GM23338 (cell line): ENCODE measurements at regions not wholly inside any gene's neighbourhood (a gene's known extent, or its start where the extent isn't known, plus 50 kb on each side); places are given as distances from the start of the nearest gene placed in this dataset.

Experiments used
- ATAC-seq: fragments of 200-7000 bp; cut with Tn5 transposase; 3 replicates; pipeline ENCODE4 v1.9.1; 2020
- DNase-seq: peaks from one replicate; pipeline ENCODE4 v3.0.0-alpha.2; 2015; ENCODE audit warnings: low spot score
- H2AFZ ChIP-seq: fragments of 200-600 bp; sonication (generic); 2 replicates; pipeline ENCODE4 v1.8.0; 2016; ENCODE audit warnings: antibody characterized with exemption, mild to moderate bottlenecking, moderate library complexity
- H3F3A ChIP-seq: fragments of 200-600 bp; sonication (generic); replicated peaks from 2 replicates; pipeline ENCODE4 v1.8.0; 2017; ENCODE audit warnings: antibody characterized with exemption, mixed run types, low read depth
- H3K27ac ChIP-seq: fragments of 200-600 bp; sonication (generic); 2 replicates; pipeline ENCODE4 v1.6.1; 2016; ENCODE audit warnings: low read depth
- H3K27me3 ChIP-seq: fragments of 200-600 bp; sonication (generic); 2 replicates; pipeline ENCODE4 v1.8.0; 2016; ENCODE audit warnings: mild to moderate bottlenecking, mixed run types, moderate library complexity; ENCODE audit not compliant: insufficient read depth
- H3K36me3 ChIP-seq: fragments of 200-600 bp; sonication (generic); 2 replicates; pipeline ENCODE4 v1.8.0; 2016; ENCODE audit warnings: mild to moderate bottlenecking; ENCODE audit not compliant: insufficient read depth
- H3K4me1 ChIP-seq: fragments of 200-600 bp; sonication (generic); 2 replicates; pipeline ENCODE4 v1.8.0; 2016; ENCODE audit warnings: mild to moderate bottlenecking, moderate library complexity; ENCODE audit not compliant: insufficient read depth
- H3K4me2 ChIP-seq: fragments of 200-600 bp; sonication (generic); 2 replicates; pipeline ENCODE4 v1.7.1; 2017; ENCODE audit warnings: mixed run types
- H3K4me3 ChIP-seq: fragments of 200-600 bp; sonication (generic); 2 replicates; pipeline ENCODE4 v1.6.1; 2016; ENCODE audit warnings: mixed run types
- H3K79me2 ChIP-seq: fragments of 200-600 bp; sonication (generic); replicated peaks from 2 replicates; pipeline ENCODE4 v1.8.0; 2017; ENCODE audit warnings: mild to moderate bottlenecking; ENCODE audit not compliant: insufficient read depth
- H3K9me2 ChIP-seq: fragments of 200-600 bp; sonication (generic); 2 replicates; pipeline ENCODE4 v1.8.0; 2017; ENCODE audit not compliant: insufficient read depth
- H4K20me1 ChIP-seq: fragments of 200-600 bp; sonication (generic); replicated peaks from 2 replicates; pipeline ENCODE4 v1.8.0; 2017; ENCODE audit warnings: mild to moderate bottlenecking; ENCODE audit not compliant: insufficient read depth
- H3K27ac Mint-ChIP-seq: 2 replicates; pipeline ENCODE4 v1.8.0; 2020; ENCODE audit warnings: inconsistent platforms, mild to moderate bottlenecking, moderate library complexity, mixed read lengths
- H3K27me3 Mint-ChIP-seq: 3 replicates; pipeline ENCODE4 v1.8.0; 2022; ENCODE audit warnings: low read depth, mild to moderate bottlenecking, moderate library complexity, mixed read lengths, inconsistent platforms; ENCODE audit not compliant: insufficient read depth, poor library complexity
- H3K36me3 Mint-ChIP-seq: 3 replicates; pipeline ENCODE4 v1.8.0; 2021; ENCODE audit warnings: low read depth, mild to moderate bottlenecking, inconsistent platforms, moderate library complexity, mixed read lengths
- H3K4me1 Mint-ChIP-seq: 3 replicates; pipeline ENCODE4 v1.8.0; 2020; ENCODE audit warnings: mild to moderate bottlenecking, inconsistent platforms, mixed read lengths
- H3K4me3 Mint-ChIP-seq: 3 replicates; pipeline ENCODE4 v1.8.0; 2021; ENCODE audit warnings: moderate library complexity, mild to moderate bottlenecking, inconsistent platforms, mixed read lengths
- H3K9me3 Mint-ChIP-seq: 3 replicates; pipeline ENCODE4 v1.8.0; 2020; ENCODE audit warnings: moderate library complexity, mild to moderate bottlenecking, inconsistent platforms, mixed read lengths
- ETS1 ChIP-seq: IDR thresholded peaks from 2 replicates; pipeline ENCODE4 v1.6.1; 2016; ENCODE audit warnings: antibody characterized with exemption
- NANOG ChIP-seq: IDR thresholded peaks from 2 replicates; pipeline ENCODE4 v1.6.1; 2016; ENCODE audit warnings: antibody characterized with exemption, borderline replicate concordance
- POLR2AphosphoS5 ChIP-seq: IDR thresholded peaks from 2 replicates; pipeline ENCODE4 v1.6.1; 2016; ENCODE audit warnings: antibody characterized with exemption, low read depth
- REST ChIP-seq: IDR thresholded peaks from one replicate; pipeline ENCODE4 v1.6.1; 2018; ENCODE audit warnings: antibody characterized with exemption; ENCODE audit not compliant: unreplicated experiment
- ZNF331 ChIP-seq: fragments of 250-450 bp; sonication (Bioruptor Pico); IDR thresholded peaks from 2 replicates; pipeline ENCODE4 v1.5.0; 2020; ENCODE audit warnings: low read depth, mild to moderate bottlenecking, moderate library complexity
- ZNF462 ChIP-seq: fragments of 250-450 bp; sonication (Bioruptor Pico); IDR thresholded peaks from 2 replicates; pipeline ENCODE4 v1.5.0; 2020; ENCODE audit warnings: mild to moderate bottlenecking, moderate library complexity

- Histone ChIP-seq H3F3A (no peaks in the 10 kb centered on the region), H2AFZ (no peak overlapping the region), H3K4me2 (no peak overlapping the region), H3K36me3 (no peaks in the 10 kb centered on the region; the same call in 1 of the 2 replicates), H3K9me2 (peaks cover 6% of the 10 kb centered on the region; the same call in 1 of the 2 replicates), H3K4me3 (no peak overlapping the region), H3K27ac (no peak overlapping the region), H4K20me1 (no peaks in the 10 kb centered on the region), H3K79me2 (no peaks in the 10 kb centered on the region), H3K4me1 (no peaks in the 10 kb centered on the region), H3K27me3 (no peaks in the 10 kb centered on the region)
- TF ChIP-seq POLR2AphosphoS5 (no peak), NANOG (no peak), ZNF462 (CRISPR knock-in tag) (no peak), ETS1 (no peak), REST (no peak), ZNF331 (CRISPR knock-in tag) (no peak)
- peaks cover 17% of the 10 kb centered on the region for H3K9me3 Mint-ChIP-seq
- ATAC-seq (no peak), DNase-seq (no peak)
- no peak overlapping the region for H3K4me3 Mint-ChIP-seq
- no peaks in the 10 kb centered on the region for H3K4me1 Mint-ChIP-seq
- H3K27ac Mint-ChIP-seq: no peak overlapping the region
- peaks cover 9% of the 10 kb centered on the region; the same call in 2 of the 3 replicates for H3K36me3 Mint-ChIP-seq
- peaks cover 3% of the 10 kb centered on the region for H3K27me3 Mint-ChIP-seq
Observed at GRCh38 chr3:22952860-22953259, 250.3 kb upstream of the UBE2E2 start.
